K562 (cell line): ENCODE measurements at regions not wholly inside any gene's neighbourhood (a gene's known extent, or its start where the extent isn't known, plus 50 kb on each side); places are given as distances from the start of the nearest gene placed in this dataset.

Source experiments
- ATAC-seq: fragments of 200-7000 bp; cut with Tn5 transposase; 3 replicates; pipeline ENCODE4 v1.9.1; 2020; ENCODE audit warnings: moderate library complexity
- BruUV-seq: library from RNA; stranded (reverse); fragments of 400-500 nt; replicated peaks from 2 replicates; lab custom pipeline; 2021; lab: Mats Ljungman, UMichigan
- CTCF ChIA-PET: fragments of 300-600 bp; formaldehyde crosslinking; extraction: SDS; loops from one replicate; lab custom pipeline; 2021; ENCODE audit warnings: low intra/inter-chr PET ratio; lab: Yijun Ruan, JAX
- POLR2A ChIA-PET: fragments of 300-600, 350-650 bp; sonication (Branson Sonifier 250); formaldehyde crosslinking; extraction: SDS; loops from one replicate; lab custom pipeline; 2021; ENCODE audit warnings: antibody characterized with exemption, inconsistent platforms; lab: Yijun Ruan, JAX
- DNase-seq, 4 experiments: peaks; one replicate each; pipeline versions ENCODE4 v3.0.0 to v3.0.0-alpha.2; 2011 to 2018; ENCODE audit warnings: low spot score in 3 of 4, mixed read lengths in 3 of 4; ENCODE audit errors: extremely low read depth in 1 of 4
- FAIRE-seq: peaks from 2 replicates; lab custom pipeline; 2011; peaks lifted over from hg19 to GRCh38; lab: Jason Lieb, UNC
- H2AFZ ChIP-seq: 2 replicates; pipeline ENCODE4 v1.6.0; 2011; ENCODE audit warnings: low read depth, low read length, control low read depth, inconsistent platforms
- H3K27ac ChIP-seq: fragments of 200-600 bp; 3 replicates; pipeline ENCODE4 v1.8.0; 2011; ENCODE audit warnings: low read depth, mild to moderate bottlenecking, control low read depth, inconsistent platforms, low read length, moderate library complexity, mixed read lengths; ENCODE audit errors: extremely low read depth
- H3K27me3 ChIP-seq, 2 experiments: fragments of 300-600 bp in 1 of 2; 2 replicates in 1 of 2; 3 replicates in 1 of 2; pipeline versions ENCODE4 v1.6.0 to v1.8.0; 2011; ENCODE audit warnings: inconsistent platforms in 2 of 2, low read length in 2 of 2, mild to moderate bottlenecking in 1 of 2, mixed read lengths in 1 of 2, moderate library complexity in 1 of 2; ENCODE audit not compliant: control insufficient read depth in 2 of 2, insufficient read depth in 2 of 2
- H3K36me3 ChIP-seq: fragments of 300-600 bp; 3 replicates; pipeline ENCODE4 v1.8.0; 2011; ENCODE audit warnings: mild to moderate bottlenecking, low read length, inconsistent platforms; ENCODE audit not compliant: control insufficient read depth, insufficient read depth
- H3K4me1 ChIP-seq, 2 experiments: fragments of 200-600 bp in 1 of 2; replicated peaks in 1 of 2; 2 replicates in 1 of 2; 3 replicates in 1 of 2; pipeline versions ENCODE4 v1.5.1 to v1.8.0; 2011; ENCODE audit warnings: inconsistent platforms in 2 of 2, low read length in 2 of 2, mild to moderate bottlenecking in 1 of 2, mixed read lengths in 1 of 2, moderate library complexity in 1 of 2; ENCODE audit not compliant: control insufficient read depth in 2 of 2, insufficient read depth in 2 of 2
- H3K4me2 ChIP-seq: 2 replicates; pipeline ENCODE4 v1.6.1; 2011; ENCODE audit warnings: low read length, control low read depth, inconsistent platforms, mixed read lengths; ENCODE audit not compliant: insufficient read depth
- H3K4me3 ChIP-seq: fragments of 200-600 bp; sonication (generic), shearing (Covaris generic); 2 replicates; pipeline ENCODE4 v1.5.1; 2016; ENCODE audit warnings: control low read depth, inconsistent platforms
- H3K79me2 ChIP-seq: fragments of 200-600 bp; 3 replicates; pipeline ENCODE4 v1.8.0; 2011; ENCODE audit warnings: low read length, inconsistent platforms; ENCODE audit not compliant: control insufficient read depth, insufficient read depth
- H3K9ac ChIP-seq, 2 experiments: 2 replicates each; pipeline versions ENCODE4 v1.6.0 to v1.6.1; 2011; ENCODE audit warnings: low read depth in 2 of 2, low read length in 2 of 2, control low read depth in 1 of 2, inconsistent platforms in 1 of 2, mild to moderate bottlenecking in 1 of 2, mixed read lengths in 1 of 2; ENCODE audit not compliant: insufficient read depth in 1 of 2
- H3K9me1 ChIP-seq: one replicate; pipeline ENCODE4 v1.6.0; 2011; ENCODE audit warnings: inconsistent platforms, mild to moderate bottlenecking, low read length, moderate library complexity; ENCODE audit not compliant: control insufficient read depth, insufficient read depth
- H3K9me3 ChIP-seq: replicated peaks from 2 replicates; pipeline ENCODE4 v1.5.1; 2011; ENCODE audit warnings: low read depth, low read length, inconsistent platforms; ENCODE audit not compliant: control insufficient read depth, insufficient read depth
- H4K20me1 ChIP-seq: replicated peaks from 2 replicates; pipeline ENCODE4 v1.6.1; 2011; ENCODE audit warnings: low read length, inconsistent platforms, mixed read lengths; ENCODE audit not compliant: control insufficient read depth, insufficient read depth
- AFF4 ChIP-seq: sonication (generic); formaldehyde crosslinking; IDR thresholded peaks from 2 replicates; pipeline ENCODE4 v1.8.0; 2023; ENCODE audit warnings: mild to moderate bottlenecking, missing genetic modification reagents
- BRF2 ChIP-seq: IDR thresholded peaks from 3 replicates; pipeline ENCODE4 v1.6.1; 2011; ENCODE audit warnings: borderline replicate concordance, mild to moderate bottlenecking; ENCODE audit not compliant: insufficient read length, insufficient read depth
- ESRRA ChIP-seq: fragments of 450-650 bp; IDR thresholded peaks from 2 replicates; pipeline ENCODE4 v1.6.1; 2014; ENCODE audit warnings: low read depth, mild to moderate bottlenecking, moderate library complexity, borderline replicate concordance
- ETV6 ChIP-seq, 3 experiments: fragments of 150-350 bp in 1 of 3; sonication (generic) in 1 of 3; formaldehyde crosslinking in 1 of 3; IDR thresholded peaks; 2 replicates each; pipeline versions ENCODE4 v1.6.1 to v1.8.0; 2014 to 2022; ENCODE audit warnings: borderline replicate concordance in 2 of 3, low read depth in 2 of 3, antibody characterized with exemption in 1 of 3, low read length in 1 of 3, mild to moderate bottlenecking in 1 of 3, missing genetic modification reagents in 1 of 3
- FOXJ3 ChIP-seq: sonication (generic); formaldehyde crosslinking; IDR thresholded peaks from 2 replicates; pipeline ENCODE4 v1.4.0; 2020; ENCODE audit warnings: mild to moderate bottlenecking, missing genetic modification reagents
- IFI16 ChIP-seq: fragments of 250-450 bp; sonication (Bioruptor Pico); IDR thresholded peaks from 2 replicates; pipeline ENCODE4 v2.1.2; 2022; ENCODE audit warnings: mild to moderate bottlenecking, inconsistent platforms
- MBD2 ChIP-seq: sonication (generic); IDR thresholded peaks from 2 replicates; pipeline ENCODE4 v1.6.1; 2016; ENCODE audit warnings: low read depth, borderline replicate concordance
- SNRNP70 ChIP-seq: fragments of 200-400 bp; formaldehyde crosslinking; optimal IDR thresholded peaks from 2 replicates; pipeline ENCODE3; 2017; ENCODE audit warnings: low read depth, low read length
- STAT5B ChIP-seq: fragments of 250-450 bp; sonication (Bioruptor Pico); IDR thresholded peaks from 2 replicates; pipeline ENCODE4 v1.8.0; 2021; ENCODE audit warnings: mild to moderate bottlenecking, inconsistent platforms
- TAF7 ChIP-seq: fragments of 450-650 bp; IDR thresholded peaks from 2 replicates; pipeline ENCODE4 v1.6.1; 2016; ENCODE audit warnings: missing genetic modification characterization, missing compliant biosample characterization
- THRAP3 ChIP-seq: fragments of 450-650 bp; IDR thresholded peaks from 2 replicates; pipeline ENCODE4 v1.6.1; 2016; ENCODE audit warnings: mild to moderate bottlenecking, inconsistent platforms, borderline replicate concordance
- ZNF232 ChIP-seq: sonication (generic); formaldehyde crosslinking; IDR thresholded peaks from 2 replicates; pipeline ENCODE4 v1.8.0; 2022; ENCODE audit warnings: mild to moderate bottlenecking, missing genetic modification reagents
- ZNF280A ChIP-seq: fragments of 450-650 bp; IDR thresholded peaks from 2 replicates; pipeline ENCODE4 v1.6.1; 2018; ENCODE audit warnings: mild to moderate bottlenecking, low read depth; ENCODE audit not compliant: partially characterized antibody
- ZNF583 ChIP-seq: fragments of 250-450 bp; sonication (Bioruptor Pico); IDR thresholded peaks from 2 replicates; pipeline ENCODE4 v1.4.0; 2020
- WGBS: fragments of 100-300 bp; shearing (Covaris generic); methylation state at CpG from one replicate; pipeline ENCODE4 v1.1.6; 2016; ENCODE audit warnings: low coverage, mixed read lengths; ENCODE audit not compliant: insufficient coverage; ENCODE audit errors: missing lambda C conversion rate; 5-methylcytosine and 5-hydroxymethylcytosine counted together
- in situ Hi-C: fragments of 300-500 bp; cut with MboI; formaldehyde crosslinking; loops from 4 replicates; pipeline ENCODE4 v1.15.0; 2018; ENCODE audit warnings: inconsistent platforms, mixed read lengths
- intact Hi-C: fragments of 100-400 bp; cut with micrococcal nuclease; formaldehyde crosslinking; loops from 2 replicates; pipeline ENCODE4 v1.14.2; 2022

- TF ChIP-seq ZNF583 (CRISPR knock-in tag), result no peak
Observed at GRCh38 chr11:109641549-109641948, 219.6 kb downstream of the C11orf87 start (continued).

GRCh38 chr11:109644152-109644551 lies 222.2 kb downstream of the C11orf87 start:
- ATAC-seq (no peak), DNase-seq (no peak), FAIRE-seq (no peak)
- Histone ChIP-seq H3K9me3 (no peaks in the 10 kb centered on the region; the same call in 1 of the 2 replicates), H3K4me1 (no peaks in the 10 kb centered on the region), H3K36me3 (no peaks in the 10 kb centered on the region), H3K9ac (no peak overlapping the region), H3K9me1 (no peaks in the 10 kb centered on the region), H3K79me2 (no peaks in the 10 kb centered on the region), H3K4me2 (no peak overlapping the region), H4K20me1 (no peaks in the 10 kb centered on the region), H3K27me3 (no peaks in the 10 kb centered on the region), H3K4me3 (no peak overlapping the region), H3K27ac (no peak overlapping the region), H2AFZ (no peak overlapping the region)
- 4% methylated on average over 2 of the region's 2 CpGs for WGBS
- intact Hi-C loops (no loop called here), in situ Hi-C loops (no loop called here)
- no TSS peak for BruUV-seq
- ChIA-PET CTCF (no interaction called here), POLR2A (no interaction called here)
- TF ChIP-seq MBD2, result no peak
- no peak for TF ChIP-seq ESRRA
- no peak for TF ChIP-seq ZNF232 (CRISPR knock-in tag)
- TF ChIP-seq SNRNP70, result no peak
- no peak for TF ChIP-seq STAT5B (CRISPR knock-in tag)
- TF ChIP-seq TAF7 (tag), result no peak
- TF ChIP-seq AFF4, result no peak
- TF ChIP-seq ZNF280A, result no peak
- TF ChIP-seq THRAP3, result no peak
- TF ChIP-seq ETV6 (IDR thresholded peaks at IDR 0.05; ENCODE audit: borderline replicate concordance in 1 of 2, low read depth in 2 of 2, low read length in 1 of 2), result no peak
- TF ChIP-seq ETV6 (CRISPR knock-in tag; IDR thresholded peaks at IDR 0.05; ENCODE audit: borderline replicate concordance), result no peak
- no peak for TF ChIP-seq FOXJ3 (CRISPR knock-in tag)
- TF ChIP-seq IFI16 (CRISPR knock-in tag), result no peak
- no peak for TF ChIP-seq BRF2
